Skeletal muscle satellite cell (primary cell): ENCODE measurements at regions not wholly inside any gene's neighbourhood (a gene's known extent, or its start where the extent isn't known, plus 50 kb on each side); places are given as distances from the start of the nearest gene placed in this dataset.
"Not testable (repeated sequence)": the region's sequence is repeated elsewhere in the genome, so short reads cannot be mapped to it uniquely, and the experiment has no call there.

Experiments used
- H3K27me3 ChIP-seq: 2 replicates; pipeline ENCODE4 v1.7.0; 2013; ENCODE audit warnings: low read length; ENCODE audit not compliant: control insufficient read depth, insufficient read depth
- H3K36me3 ChIP-seq: 2 replicates; pipeline ENCODE4 v1.7.0; 2013; ENCODE audit warnings: mild to moderate bottlenecking, control low read depth, low read length; ENCODE audit not compliant: insufficient read depth
- H3K4me1 ChIP-seq: 2 replicates; pipeline ENCODE4 v1.7.0; 2013; ENCODE audit warnings: low read length; ENCODE audit not compliant: control insufficient read depth, insufficient read depth
- H3K4me2 ChIP-seq: 2 replicates; pipeline ENCODE4 v1.7.0; 2013; ENCODE audit warnings: mild to moderate bottlenecking, low read length
- H3K4me3 ChIP-seq: 2 replicates; pipeline ENCODE4 v1.7.0; 2013; ENCODE audit warnings: low read length
- H3K9ac ChIP-seq: 2 replicates; pipeline ENCODE4 v1.7.0; 2013; ENCODE audit warnings: mild to moderate bottlenecking, low read depth, low read length, moderate library complexity
- H3K9me3 ChIP-seq: replicated peaks from 2 replicates; pipeline ENCODE4 v1.7.0; 2013; ENCODE audit warnings: mild to moderate bottlenecking, control low read depth, low read length

GRCh38 chr14:105773584-105773983 is 247.2 kb downstream of the TMEM121 start:
- H3K36me3 ChIP-seq: no peaks in the 10 kb centered on the region
- no peak overlapping the region for H3K4me3 ChIP-seq
- peaks cover 6% of the 10 kb centered on the region for H3K9me3 ChIP-seq
- no peak overlapping the region for H3K4me2 ChIP-seq
- H3K4me1 ChIP-seq: no peaks in the 10 kb centered on the region
- no peaks in the 10 kb centered on the region for H3K27me3 ChIP-seq
- no peak overlapping the region for H3K9ac ChIP-seq

DNA sequence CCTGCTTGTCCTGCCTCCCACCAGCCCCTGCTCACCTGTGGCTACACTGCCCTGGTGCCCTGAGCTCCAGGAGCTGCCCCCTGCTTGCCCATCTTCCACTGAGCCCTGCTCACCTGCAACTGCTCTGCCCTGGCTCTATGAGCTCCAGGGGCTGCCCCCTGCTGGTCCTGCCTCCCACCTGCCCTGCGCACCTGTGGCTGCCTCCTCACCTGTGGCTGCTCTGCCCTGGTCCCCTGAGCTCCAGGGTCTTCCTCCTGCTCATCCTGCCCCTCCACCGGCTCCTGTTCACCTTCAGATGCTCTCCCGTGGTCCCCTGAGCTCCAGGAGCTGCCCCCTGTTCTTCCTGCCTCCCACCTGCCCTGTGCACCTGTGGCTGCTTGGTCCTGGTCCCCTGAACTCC is 247.6 kb downstream of the TMEM121 start:
- H3K9me3 ChIP-seq: peaks cover 6% of the 10 kb centered on the region

DNA sequence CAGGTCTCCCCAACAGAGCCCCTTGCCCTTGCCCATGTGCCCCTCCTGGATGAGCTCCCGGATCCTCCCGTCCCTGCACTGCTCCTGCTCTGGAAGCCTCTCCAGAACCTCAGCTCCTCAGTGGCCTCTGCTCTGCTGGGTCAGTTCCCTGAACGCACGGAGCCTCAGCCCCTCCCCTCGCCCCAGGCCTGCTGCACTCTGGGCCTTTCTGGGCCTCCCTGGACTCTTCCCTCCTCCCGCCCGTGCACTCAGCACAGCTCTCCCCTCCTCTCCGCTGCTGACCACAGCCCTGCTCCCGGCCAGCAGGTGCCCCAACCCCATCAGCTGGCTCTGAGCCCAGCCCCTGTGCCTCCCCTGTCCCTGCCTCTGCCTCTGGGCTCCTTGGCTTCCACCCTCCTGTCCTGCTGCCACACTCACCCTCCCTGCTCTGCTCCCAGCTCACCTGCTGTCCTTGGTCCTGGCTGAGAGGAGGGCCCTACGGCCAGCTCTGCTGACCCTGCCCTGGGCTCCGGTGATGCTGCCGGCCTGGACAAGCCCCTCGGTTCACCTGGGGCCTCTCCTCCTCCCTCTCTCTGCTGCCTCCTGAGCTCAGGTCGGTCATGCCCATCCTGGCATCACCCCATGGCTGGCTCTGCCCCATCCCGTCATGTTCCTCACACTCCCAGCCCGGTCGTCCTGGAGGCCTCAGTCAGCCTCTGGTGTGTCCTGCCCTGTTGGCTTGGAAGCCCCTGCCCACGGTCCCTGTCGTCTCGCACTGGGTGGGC is 248.4 kb downstream of the TMEM121 start:
- not testable (repeated sequence) for H3K36me3 ChIP-seq, H3K9me3 ChIP-seq, H3K4me3 ChIP-seq, H3K4me2 ChIP-seq, H3K27me3 ChIP-seq, H3K9ac ChIP-seq, H3K4me1 ChIP-seq

More for the DNA sequence above, 247.6 kb downstream of the TMEM121 start:
- no peaks in the 10 kb centered on the region for H3K27me3 ChIP-seq
- H3K36me3 ChIP-seq: no peaks in the 10 kb centered on the region
- H3K9ac ChIP-seq: no peak overlapping the region
- no peak overlapping the region for H3K4me3 ChIP-seq
- H3K4me1 ChIP-seq: no peaks in the 10 kb centered on the region
- H3K4me2 ChIP-seq: no peak overlapping the region

- not testable (repeated sequence) for H3K9ac ChIP-seq, H3K4me3 ChIP-seq, H3K4me1 ChIP-seq, H3K4me2 ChIP-seq, H3K9me3 ChIP-seq, H3K36me3 ChIP-seq, H3K27me3 ChIP-seq
Measured at GRCh38 chr14:105775349-105775923, 249.1 kb downstream of the TMEM121 start.

GRCh38 chr14:105776112-105776511 is 249.7 kb downstream of the TMEM121 start:
- not testable (repeated sequence) for H3K4me1 ChIP-seq, H3K4me2 ChIP-seq, H3K9ac ChIP-seq, H3K27me3 ChIP-seq, H3K4me3 ChIP-seq, H3K36me3 ChIP-seq
- H3K9me3 ChIP-seq: peaks cover 11% of the 10 kb centered on the region

GRCh38 chr14:105776924-105777323 is 250.5 kb downstream of the TMEM121 start:
- H3K4me3 ChIP-seq: no peak overlapping the region
- no peaks in the 10 kb centered on the region for H3K4me1 ChIP-seq
- H3K27me3 ChIP-seq: no peaks in the 10 kb centered on the region
- no peak overlapping the region for H3K4me2 ChIP-seq
- no peak overlapping the region for H3K9ac ChIP-seq
- H3K9me3 ChIP-seq: peaks cover 11% of the 10 kb centered on the region
- no peaks in the 10 kb centered on the region for H3K36me3 ChIP-seq

GRCh38 chr14:105783707-105784106 is 257.3 kb downstream of the TMEM121 start:
- no peak overlapping the region for H3K4me3 ChIP-seq
- no peak overlapping the region for H3K9ac ChIP-seq
- H3K4me1 ChIP-seq: no peaks in the 10 kb centered on the region
- H3K36me3 ChIP-seq: no peaks in the 10 kb centered on the region
- H3K4me2 ChIP-seq: no peak overlapping the region
- H3K27me3 ChIP-seq: no peaks in the 10 kb centered on the region
- peaks cover 8% of the 10 kb centered on the region for H3K9me3 ChIP-seq

DNA sequence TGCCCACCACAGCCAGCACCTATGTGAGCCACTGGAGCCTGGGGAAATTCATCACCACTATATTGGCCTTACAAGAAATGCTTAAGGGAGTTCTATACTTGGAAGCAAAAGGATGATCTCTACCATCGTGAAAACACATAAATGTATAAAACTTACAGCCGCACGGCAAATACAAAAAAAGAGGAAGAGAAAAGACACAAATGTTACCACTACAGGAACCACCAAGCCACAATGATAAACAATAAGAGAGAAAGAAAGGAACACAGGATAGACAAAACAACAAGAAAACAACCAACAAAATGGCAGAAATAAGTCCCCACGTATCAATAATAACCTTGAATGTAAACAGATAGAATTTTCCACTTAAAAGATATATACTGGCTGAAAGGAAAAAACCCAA is 267.5 kb downstream of the TMEM121 start:
- Histone ChIP-seq H3K4me1 (no peaks in the 10 kb centered on the region), H3K4me3 (no peak overlapping the region), H3K9me3 (peaks cover 8% of the 10 kb centered on the region), H3K9ac (no peak overlapping the region), H3K36me3 (no peaks in the 10 kb centered on the region), H3K27me3 (no peaks in the 10 kb centered on the region), H3K4me2 (no peak overlapping the region)

- no peak overlapping the region for H3K9ac ChIP-seq
- peaks cover under 1% of the 10 kb centered on the region for H3K9me3 ChIP-seq
- H3K4me1 ChIP-seq: no peaks in the 10 kb centered on the region
- H3K36me3 ChIP-seq: no peaks in the 10 kb centered on the region
- H3K4me3 ChIP-seq: no peak overlapping the region
- no peaks in the 10 kb centered on the region for H3K27me3 ChIP-seq
- H3K4me2 ChIP-seq: no peak overlapping the region
Measured at GRCh38 chr14:105797546-105797945, 271.2 kb downstream of the TMEM121 start.

DNA sequence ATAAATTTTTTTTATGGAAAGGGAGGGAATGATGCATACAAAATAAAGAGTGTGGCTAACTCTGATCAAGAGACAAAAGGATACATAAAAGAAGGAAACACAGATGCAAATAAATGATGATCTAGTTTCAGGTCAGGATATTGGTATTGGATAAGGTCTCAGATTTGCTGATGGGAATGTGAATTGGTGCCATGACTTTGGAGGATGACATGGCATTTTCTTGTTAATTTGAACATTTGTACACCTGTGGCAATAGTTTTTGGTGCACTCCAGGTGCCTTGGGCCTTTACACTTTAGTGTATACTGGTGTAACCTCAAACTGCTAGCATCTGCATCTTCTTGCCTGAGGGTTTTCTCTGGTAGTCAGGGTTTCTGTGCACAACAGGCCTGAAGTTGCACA is 279.3 kb downstream of the TMEM121 start:
- H3K9ac ChIP-seq: no peak overlapping the region
- H3K36me3 ChIP-seq: no peaks in the 10 kb centered on the region
- no peaks in the 10 kb centered on the region for H3K4me1 ChIP-seq
- no peak overlapping the region for H3K4me3 ChIP-seq
- peaks cover 6% of the 10 kb centered on the region for H3K9me3 ChIP-seq
- no peak overlapping the region for H3K4me2 ChIP-seq
- H3K27me3 ChIP-seq: no peaks in the 10 kb centered on the region

GRCh38 chr14:105806568-105806967 is 280.2 kb downstream of the TMEM121 start:
- Histone ChIP-seq H3K4me3 (no peak overlapping the region), H3K4me2 (no peak overlapping the region), H3K27me3 (no peaks in the 10 kb centered on the region), H3K4me1 (no peaks in the 10 kb centered on the region), H3K9me3 (peaks cover 6% of the 10 kb centered on the region), H3K9ac (no peak overlapping the region), H3K36me3 (no peaks in the 10 kb centered on the region)
